Stimulated activated CD8-positive, alpha-beta memory T cell treated with anti-CD3 and anti-CD28 coated beads, Interleukin-4, amount 100 ng/mL, for 4 hours (primary cell): ENCODE measurements at regions not wholly inside any gene's neighbourhood (a gene's known extent, or its start where the extent isn't known, plus 50 kb on each side); places are given as distances from the start of the nearest gene placed in this dataset.
"Not testable (repeated sequence)": the region's sequence is repeated elsewhere in the genome, so short reads cannot be mapped to it uniquely, and the experiment has no call there.

Experiments
- DNase-seq, 2 donors: peaks; one replicate each; pipeline ENCODE4 v3.0.0-alpha.2; 2020; ENCODE audit warnings: low read depth in 2 of 2, low spot score in 1 of 2

DNA sequence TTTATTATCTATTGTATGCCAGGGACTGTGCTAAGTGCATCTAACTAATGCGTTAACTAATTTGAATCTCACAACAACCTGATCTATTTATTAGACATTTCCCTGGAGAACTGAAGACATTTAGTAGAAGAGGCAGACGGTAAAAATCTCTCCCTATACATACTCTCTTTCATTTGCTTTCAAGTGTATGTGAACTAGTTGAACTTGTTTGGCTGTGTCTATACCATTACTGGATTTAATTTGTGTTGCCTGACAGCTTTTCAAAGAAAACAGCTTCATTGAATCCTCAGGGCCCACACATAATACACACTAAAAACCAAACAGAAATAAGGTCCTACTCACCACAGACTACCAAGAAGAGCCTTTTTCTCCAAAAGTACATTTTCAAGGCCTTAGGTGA lies 133.6 kb upstream of the NR3C1 start:
- DNase-seq, result no peak

DNA sequence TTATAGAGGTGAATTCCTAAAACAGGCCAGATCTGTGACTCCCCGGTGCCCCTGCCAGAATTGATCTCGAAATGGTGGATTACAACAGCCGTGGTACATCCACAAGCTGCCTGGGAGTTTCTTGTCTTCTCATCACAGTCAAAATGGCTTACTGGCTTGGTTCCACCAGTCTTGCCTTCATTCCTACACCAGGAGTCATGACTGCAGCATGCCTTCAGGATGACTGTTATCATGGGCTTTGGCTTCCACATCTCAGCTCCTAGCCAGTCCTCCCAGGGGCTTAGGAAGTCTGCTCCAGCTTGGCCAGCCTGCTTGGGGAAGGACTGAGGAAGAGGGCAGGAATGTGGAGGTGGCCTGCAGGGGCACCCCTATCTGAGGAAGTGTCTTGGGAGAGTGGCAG lies 132.9 kb upstream of the NR3C1 start:
- no peak for DNase-seq

DNA sequence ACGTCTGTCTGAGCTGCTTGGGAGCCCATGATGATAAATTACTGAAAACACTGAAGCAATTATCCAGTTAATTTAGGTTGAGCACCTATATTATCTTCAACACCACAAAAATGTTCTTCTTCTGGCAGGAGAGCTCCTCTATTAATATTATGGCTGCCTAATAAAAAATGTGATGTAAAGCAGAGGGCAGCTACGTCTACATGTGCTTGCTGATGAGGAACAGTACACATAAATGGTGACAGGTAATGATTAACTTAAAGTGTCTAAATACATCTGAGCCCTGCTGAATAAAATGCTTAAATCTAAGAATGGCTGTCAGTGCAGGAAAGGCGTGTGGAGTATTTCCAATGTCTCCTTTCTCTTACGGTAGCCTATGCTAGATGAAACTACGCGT lies 131.3 kb upstream of the NR3C1 start:
- DNase-seq, result no peak

DNA sequence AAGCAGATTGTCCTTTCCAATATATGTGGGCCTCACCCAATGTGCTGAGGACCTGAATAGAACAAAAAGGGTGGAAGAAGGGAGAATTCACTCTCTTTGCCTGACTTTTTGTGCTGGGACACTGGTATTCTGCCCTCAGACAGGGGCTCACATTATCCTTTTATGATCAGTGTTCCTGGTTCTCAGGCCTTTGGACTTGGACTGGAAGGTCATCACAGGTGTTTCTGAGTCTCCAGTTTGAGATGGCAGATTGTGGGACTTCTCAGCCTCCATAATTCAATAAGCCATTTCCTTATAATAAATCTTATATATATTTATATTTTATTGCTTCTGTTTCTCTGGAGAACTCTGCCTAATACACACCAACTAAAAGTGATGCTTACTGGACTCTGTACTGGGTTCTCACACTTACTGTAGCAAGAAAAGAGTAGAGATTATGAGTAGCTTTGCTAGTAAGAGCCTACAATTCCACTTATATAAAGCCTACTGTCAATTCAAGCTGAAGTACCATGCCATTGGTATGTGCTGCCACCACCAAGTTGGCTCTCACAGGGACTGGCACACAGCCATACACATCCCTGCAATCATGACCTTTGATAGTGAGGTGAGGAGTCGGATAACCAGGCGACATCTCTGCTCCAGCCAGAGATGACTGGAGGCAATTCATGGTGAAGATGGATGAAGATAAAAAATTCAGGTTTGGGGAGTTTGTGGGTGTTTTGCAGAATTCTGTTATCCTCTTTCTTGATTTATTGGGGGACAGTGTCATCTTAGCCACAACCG lies 130.7 kb upstream of the NR3C1 start:
- DNase-seq, result no peak

DNA sequence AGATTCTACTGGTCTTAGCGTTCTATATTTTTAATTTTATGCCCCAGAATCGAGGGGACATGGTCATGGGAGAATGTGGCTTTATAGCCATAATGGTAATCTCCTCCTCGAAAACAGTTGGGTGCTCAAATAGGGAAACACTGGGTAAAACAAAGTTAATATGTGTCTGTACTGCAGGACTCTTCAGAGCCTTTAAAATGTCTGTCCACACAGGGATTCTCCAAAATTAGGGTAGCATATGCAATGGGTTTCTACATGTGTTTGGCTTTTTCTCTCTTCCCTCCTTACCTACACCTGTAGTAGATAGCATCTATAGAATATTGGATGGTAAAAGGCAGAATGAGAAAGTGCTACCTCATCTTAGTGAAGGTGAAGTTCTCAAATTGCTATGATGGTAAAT lies 130.0 kb upstream of the NR3C1 start:
- DNase-seq, result no peak

DNA sequence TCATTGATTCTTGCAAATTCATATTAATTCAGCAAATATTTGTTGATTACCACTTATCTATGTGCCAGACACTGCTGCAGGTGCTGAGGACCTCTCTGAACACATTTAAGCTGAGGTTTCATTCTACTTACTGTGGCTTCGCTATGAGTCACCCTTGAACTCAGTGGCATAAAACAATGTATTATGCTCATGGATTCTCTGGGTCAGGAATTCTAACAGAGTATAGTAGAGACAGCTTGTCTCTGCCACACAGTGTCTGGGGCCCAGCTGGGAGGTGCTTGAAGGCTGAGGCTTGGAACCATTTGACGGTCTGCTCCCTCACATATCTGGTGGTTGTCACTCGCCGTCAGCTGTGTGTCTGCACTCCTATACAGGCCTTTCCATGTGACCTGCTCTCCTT lies 124.3 kb upstream of the NR3C1 start:
- DNase-seq, result no peak

DNA sequence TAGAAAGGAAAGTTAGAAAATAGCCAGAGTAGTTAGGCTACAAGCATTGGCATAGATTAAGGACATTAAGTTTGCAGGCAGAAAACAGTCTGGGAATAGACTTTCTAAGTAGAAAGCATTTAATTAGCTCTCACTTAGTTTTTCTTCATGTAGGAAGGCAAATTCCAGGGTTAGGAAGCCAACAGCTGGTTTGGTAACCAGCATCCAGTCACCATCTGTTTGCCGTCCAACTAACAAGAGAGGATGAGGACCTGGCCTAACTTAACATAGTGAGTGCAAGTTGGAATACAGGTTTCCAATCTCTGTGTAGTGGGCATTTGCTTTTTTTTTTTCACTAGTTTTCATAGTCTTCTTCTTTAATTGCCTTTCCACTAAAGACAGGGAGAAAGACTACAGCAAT lies 121.7 kb upstream of the NR3C1 start:
- no peak for DNase-seq

DNA sequence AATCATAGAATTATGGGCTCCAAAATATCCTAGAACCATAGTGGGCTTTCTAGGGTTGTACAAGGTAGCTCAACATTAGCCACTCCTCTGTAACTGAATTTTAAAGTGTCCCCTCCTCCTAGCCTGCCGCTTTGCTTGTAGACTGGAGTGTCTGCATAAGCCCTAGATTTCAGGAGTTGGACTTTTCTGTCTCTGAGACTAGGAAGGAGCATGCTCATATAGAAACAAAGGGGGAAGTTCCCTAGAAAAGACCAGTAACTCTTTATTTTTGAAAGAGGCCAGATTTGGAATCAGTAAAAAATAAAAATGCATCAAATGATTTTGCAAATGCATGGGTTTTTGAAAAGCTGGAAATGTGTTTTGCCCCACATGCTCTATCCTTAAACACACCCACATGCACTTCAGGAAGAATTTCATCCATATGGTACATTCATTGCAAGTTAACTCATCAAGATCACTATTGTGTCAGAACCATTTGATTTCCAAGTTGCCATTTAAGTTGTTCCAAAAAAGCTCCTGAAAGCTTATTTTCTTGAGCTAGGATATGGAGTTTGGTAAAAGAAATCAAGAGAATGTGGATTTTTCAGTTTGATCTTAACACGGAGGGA lies 121.0 kb upstream of the NR3C1 start:
- DNase-seq, result no peak

DNA sequence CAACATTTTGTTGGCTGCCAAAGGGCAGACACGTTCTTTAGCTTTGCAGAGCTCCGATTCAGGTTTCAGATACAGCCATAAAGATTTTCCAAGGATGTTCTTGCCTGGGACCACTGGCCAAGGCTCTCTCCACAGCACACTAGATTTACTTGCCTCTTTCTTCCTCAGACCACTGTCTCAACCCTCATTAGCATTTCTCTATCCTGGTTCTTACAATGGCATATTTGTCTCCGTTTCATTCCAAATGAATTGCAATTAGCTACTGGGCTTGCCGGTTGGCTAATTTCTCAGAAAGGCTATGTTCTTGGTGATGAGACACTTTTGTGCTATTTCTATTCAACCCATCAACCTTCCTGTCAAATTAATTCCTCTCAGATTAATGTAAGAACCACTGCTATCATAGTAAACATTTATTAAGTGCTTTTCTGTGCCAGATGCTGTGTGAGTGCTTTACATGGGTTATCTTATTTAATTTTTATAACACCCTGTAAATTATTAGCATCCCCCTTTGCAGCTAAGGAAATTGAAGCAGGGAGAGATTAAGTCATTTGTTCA lies 118.4 kb upstream of the NR3C1 start:
- DNase-seq, result no peak

DNA sequence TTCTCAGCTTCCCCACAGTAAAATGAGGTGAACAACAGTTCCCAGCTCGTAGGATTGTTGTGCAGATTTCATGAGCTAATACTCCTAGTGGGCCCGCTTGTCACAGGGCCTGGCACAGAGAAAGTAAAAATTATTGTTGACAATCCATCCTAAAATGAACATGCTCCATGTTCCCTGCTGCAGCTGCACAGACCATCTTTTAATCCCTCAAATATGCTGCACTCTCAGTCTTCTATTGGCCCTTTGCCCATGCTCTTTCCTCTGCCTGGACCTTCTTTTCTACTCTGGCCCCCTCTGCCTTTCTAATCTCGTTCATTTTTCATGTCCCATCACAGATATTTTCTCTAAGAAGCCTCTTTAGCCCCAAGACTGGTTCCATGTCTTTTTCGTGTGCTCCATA lies 117.7 kb upstream of the NR3C1 start:
- no peak for DNase-seq

DNA sequence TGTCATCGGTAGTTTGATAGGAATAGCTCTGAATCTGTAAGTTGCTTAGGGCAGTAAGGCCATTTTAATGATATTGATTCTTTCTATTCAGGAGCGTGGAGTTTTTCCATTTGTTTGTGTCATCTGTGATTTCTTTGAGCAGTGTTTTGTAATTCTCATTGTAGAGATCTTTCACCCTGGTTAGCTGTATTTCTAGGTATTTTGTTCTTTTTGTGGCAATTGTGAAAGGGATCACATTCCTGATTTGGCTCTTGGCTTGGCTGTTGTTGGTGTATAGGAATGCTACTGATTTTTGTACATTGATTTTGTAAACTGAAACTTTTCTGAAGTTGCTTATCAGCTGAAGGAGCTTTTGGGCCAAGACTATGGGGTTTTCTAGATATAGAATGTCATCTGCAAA lies 115.7 kb upstream of the NR3C1 start:
- DNase-seq, result not testable (repeated sequence)

DNA sequence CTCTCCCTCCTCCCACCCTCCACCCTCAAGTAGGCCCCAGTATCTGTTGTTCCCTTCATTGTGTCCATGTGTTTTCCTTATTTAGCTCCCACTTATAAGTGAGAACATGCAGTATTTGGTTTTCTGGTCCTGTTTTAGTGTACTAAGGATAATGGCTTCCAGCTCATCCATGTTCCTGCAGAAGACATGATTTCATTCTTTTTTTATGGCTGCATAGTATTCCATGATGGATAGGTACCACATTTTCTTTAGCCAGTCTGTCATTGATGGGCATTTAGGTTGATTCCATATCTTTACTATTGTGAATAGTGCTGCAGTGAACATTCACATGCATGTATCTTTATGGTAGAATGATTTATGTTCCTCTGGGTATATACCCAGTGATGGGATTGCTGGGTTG lies 114.3 kb upstream of the NR3C1 start:
- not testable (repeated sequence) for DNase-seq

DNA sequence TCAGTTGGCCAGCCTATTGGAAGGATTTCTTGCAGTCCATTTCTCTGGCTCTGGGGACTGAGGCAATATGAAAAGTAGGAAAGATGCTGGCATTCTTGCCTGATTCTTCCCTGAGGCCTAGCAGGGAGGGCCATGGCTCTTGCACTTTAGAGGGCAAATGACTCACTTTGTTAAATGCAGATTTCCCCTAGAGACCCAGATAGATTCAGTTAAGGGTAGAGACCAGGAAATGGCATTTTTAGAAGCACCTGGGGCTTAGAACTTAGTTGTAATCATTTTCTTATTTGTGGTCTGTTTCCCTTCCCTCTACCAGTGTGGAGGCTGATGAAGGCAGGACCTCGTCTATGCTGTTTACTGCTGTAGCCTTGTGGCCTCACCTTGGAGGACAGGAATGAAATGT lies 112.8 kb upstream of the NR3C1 start:
- DNase-seq, result no peak

DNA sequence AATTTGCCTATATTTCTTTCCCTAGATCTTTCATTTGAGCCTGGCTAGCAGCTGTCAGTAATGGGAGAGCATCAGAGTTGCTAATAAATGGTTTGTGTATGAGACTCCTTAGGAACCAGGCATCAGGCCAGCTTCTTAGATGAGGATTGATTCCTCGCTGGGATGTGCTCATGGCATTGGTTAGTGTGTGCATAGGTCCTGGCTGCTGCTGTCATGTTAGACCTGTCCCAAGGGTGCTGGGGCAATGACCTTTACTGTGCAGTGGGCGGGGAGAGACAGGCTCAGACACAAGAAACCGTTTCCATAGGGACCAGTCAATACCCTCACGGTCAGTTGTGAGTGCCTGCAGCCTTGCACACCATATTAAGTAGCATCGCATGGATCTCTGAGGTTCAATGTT lies 112.3 kb upstream of the NR3C1 start:
- no peak for DNase-seq

DNA sequence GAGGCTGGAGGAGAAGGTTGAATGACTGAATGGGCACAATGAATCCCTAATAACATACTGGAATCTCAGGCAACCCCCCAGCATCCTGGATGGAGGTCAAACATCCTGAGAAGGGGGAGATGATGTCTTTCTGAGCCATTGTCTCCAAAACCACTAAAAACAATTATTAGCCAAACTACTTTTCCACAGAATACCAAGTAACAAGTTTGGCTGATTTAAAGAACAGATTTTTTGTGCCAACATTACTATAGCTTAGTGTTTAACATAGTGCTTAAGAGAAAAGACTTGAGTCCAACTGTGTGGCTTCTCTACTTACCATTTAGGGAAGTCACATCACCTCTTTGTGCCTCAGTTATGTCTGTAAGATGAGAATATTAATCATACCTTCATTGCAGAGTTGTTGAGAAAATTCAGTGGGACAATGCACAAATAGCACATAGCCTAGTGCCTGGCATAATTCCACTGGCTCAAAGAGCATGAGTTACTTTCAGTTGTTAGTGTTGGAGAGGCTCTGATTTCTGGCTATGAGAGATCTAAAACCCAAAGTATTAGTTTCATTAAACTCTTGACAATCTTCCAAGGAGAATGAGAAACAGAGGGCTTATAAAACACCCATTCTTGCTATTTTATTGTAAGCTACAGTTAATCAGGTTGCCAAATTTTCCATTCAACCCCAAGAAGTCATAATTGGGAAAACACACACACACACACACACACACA lies 111.3 kb upstream of the NR3C1 start:
- no peak for DNase-seq

DNA sequence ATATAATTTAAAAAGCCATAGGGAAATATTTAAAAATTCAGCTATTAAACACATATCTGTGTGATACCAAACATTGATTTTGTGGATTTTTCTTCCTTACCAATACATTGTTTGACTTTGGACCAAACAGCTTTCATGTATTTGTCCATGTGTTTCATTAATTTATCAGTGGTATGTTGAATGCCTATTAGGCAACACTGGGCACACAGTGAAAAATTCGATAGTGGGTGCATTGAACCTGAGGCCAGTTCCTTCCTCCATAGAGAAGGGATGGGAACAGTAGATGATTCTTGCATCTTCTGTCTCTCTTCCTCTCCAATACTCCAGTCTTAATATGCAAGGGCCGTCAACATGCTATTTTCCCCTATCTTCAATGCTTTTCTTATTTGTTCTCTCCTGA lies 110.2 kb upstream of the NR3C1 start:
- no peak for DNase-seq

DNA sequence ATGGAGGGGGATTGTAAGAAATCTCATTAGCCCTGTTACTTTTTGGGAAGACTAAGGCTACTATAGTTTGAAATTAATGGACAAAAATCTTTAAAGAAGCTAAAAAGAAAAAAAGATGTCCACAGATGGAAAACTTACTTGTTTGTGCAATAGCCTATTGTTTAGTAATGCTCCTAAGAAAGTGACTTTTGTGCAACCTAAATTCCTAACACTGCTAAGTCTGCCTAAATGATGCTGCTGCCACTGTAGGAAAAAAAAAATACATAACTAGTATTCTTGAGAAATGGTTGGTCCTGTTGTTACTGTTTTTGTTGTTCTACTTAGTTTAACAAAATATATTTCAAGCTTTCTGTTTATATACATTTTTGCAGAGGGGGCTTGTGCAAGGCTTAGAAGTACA lies 108.2 kb upstream of the NR3C1 start:
- no peak for DNase-seq

DNA sequence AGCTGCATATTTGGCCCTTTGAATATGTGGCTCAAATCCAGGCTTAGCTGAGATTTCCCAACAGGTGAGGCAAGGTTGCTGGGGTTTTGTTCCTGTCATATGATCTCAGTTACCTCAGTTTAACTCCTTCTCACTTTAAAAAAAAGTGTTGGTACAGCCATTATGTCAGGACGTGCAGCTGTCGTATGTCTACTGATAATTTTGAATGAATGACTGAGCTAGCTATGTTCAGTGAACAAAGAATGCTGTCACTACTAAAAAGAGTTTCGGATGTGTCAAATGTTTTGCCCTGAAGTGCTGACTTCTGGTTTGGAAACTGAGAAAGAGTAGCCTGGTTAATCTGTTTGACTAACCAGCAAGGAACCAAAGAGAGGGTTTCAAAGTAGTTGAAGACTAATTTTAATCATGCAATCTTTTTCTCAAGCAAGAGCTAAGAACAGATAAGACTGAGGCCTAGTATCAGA lies 106.3 kb upstream of the NR3C1 start:
- no peak for DNase-seq

DNA sequence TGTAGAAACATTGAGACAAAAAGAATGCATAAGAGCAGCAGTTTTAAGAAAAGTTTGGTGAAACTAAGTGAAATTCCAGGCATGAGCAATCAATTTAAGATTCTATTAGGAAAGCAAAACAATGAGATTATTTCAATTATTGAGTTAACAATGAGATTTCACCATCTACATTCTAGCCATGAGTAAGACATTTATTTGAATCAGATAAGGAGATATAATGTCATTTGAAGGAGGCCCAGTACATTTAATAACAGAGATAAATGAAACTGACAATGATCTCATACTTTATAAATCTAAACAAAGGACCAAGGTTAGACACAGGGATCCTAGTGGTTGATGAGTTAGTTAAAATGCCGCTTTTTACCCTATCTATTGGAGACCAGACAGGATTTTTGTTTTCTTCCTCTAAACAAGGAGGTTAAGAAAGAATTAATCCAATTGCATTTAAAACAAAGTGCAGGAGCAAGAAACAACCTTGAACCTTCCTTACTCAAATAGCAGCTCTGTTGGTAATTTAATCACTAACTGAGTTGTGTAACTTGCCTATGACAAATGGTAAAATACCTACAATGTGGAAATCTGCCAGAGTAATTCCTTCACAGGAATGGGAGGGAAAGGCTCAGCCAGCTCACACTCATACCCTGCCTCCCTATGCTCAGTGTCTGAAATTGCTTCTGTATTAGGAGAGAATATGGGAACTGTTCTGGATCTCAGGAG lies 103.5 kb upstream of the NR3C1 start:
- DNase-seq, result no peak

DNA sequence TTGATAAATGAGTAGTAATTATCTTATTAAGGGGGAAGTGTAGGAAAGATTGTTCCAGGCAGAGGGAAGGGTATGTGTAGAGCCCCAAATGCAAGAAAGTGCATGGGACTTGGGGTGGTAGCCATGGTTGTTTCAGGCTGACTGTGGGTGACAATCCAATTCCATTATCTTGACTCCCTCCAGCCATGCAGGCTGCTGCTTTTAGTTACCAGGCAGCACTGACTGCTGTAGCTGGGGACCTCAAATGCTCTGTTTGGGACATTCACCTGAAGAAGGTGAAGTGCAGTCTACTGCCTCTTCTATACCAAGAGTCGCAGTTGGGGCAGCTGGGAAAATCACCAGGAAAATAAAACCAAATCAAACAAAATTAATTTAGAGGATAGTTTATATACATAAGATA lies 102.4 kb upstream of the NR3C1 start:
- DNase-seq, result no peak

DNA sequence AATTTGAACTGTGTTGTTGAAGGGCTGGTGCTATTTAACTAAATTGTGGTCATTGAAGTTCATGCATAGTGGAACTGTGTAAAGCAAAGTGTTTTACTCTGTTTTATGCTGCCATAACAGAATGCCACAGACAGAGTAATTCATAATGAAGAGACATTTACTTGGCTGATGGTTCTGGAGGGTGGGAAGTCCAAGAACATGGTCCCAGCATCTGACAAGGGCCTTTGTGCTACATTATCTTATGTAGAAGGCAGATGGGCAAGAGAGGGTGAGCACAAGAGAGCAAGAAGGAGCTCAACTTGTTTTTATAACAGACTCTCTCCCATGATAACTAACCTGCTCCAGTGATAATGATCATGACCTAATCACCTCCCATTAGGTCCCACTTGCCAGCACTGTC lies 101.9 kb upstream of the NR3C1 start:
- no peak for DNase-seq
